Left lung (tissue), 4 donors: ENCODE measurements at regions not wholly inside any gene's neighbourhood (a gene's known extent, or its start where the extent isn't known, plus 50 kb on each side); places are given as distances from the start of the nearest gene placed in this dataset.
"Not testable (repeated sequence)": the region's sequence is repeated elsewhere in the genome, so short reads cannot be mapped to it uniquely, and the experiment has no call there.

Source experiments
- ATAC-seq: fragments of 200-7000 bp; cut with Tn5 transposase; one replicate; pipeline ENCODE4 v1.9.1; 2020; ENCODE audit warnings: moderate library complexity
- DNase-seq, 4 donors: peaks; one replicate each; pipeline ENCODE4 v3.0.0-alpha.2; 2013 to 2020
- H3K27ac ChIP-seq, 2 donors: fragments of 200-600 bp; sonication (generic) in 1 of 2; one replicate each; pipeline versions ENCODE4 v1.5.0 to v1.8.0; 2020 to 2021
- H3K27me3 ChIP-seq, 2 donors: fragments of 200-600 bp; sonication (generic) in 1 of 2; one replicate each; pipeline versions ENCODE4 v1.5.0 to v1.8.0; 2020 to 2021
- H3K36me3 ChIP-seq, 2 donors: fragments of 200-600 bp; sonication (generic) in 1 of 2; one replicate each; pipeline versions ENCODE4 v1.5.0 to v1.8.0; 2020 to 2021
- H3K4me1 ChIP-seq, 2 donors: fragments of 200-600 bp; one replicate each; pipeline ENCODE4 v1.8.0; 2021
- H3K4me3 ChIP-seq, 2 donors: fragments of 200-600 bp; sonication (generic) in 1 of 2; one replicate each; pipeline versions ENCODE4 v1.5.0 to v1.8.0; 2020 to 2021; ENCODE audit warnings: mild to moderate bottlenecking in 1 of 2
- H3K9me3 ChIP-seq, 2 donors: fragments of 200-600 bp; sonication (generic) in 1 of 2; one replicate each; pipeline versions ENCODE4 v1.5.0 to v1.8.0; 2020 to 2021
- intact Hi-C, 2 donors: fragments of 100-400 bp; cut with DNase I; formaldehyde crosslinking; loops; one replicate each; pipeline versions ENCODE4 v1.11.2 to v1.14.2; 2022
- TF ChIP-seq, protein P1 (sequence below), 2 donors: fragments of 200-600 bp; sonication (generic) in 1 of 2; IDR thresholded peaks; one replicate each; pipeline versions ENCODE4 v1.5.0 to v1.8.0; 2021; ENCODE audit warnings: antibody characterized with exemption in 2 of 2
- donor health status: DM: no; HTN: yes; CAD: no.
- donor health status: DM: no; HTN: no; CAD: no.

DNA sequence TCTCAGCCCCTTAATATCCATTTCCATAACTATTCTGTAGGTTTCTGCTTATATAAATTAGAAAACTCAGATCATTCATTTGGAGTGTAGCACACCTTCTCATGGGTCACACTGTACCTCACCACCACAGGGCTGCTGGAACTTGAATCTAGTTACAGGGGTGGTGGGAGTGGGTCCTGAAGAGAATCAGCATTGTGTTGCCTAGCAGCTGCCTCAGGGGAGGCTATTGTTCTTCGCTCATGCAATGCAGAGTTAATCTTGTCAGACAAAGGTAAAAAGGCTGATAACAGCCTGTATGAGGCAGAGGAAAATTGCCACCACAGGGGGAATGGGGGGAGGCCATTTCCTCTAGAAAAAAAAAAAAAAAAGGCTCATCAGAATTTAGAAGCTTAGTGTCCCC lies 496.0 kb upstream of the ADGRB3 start:
- TF ChIP-seq, protein P1, sequence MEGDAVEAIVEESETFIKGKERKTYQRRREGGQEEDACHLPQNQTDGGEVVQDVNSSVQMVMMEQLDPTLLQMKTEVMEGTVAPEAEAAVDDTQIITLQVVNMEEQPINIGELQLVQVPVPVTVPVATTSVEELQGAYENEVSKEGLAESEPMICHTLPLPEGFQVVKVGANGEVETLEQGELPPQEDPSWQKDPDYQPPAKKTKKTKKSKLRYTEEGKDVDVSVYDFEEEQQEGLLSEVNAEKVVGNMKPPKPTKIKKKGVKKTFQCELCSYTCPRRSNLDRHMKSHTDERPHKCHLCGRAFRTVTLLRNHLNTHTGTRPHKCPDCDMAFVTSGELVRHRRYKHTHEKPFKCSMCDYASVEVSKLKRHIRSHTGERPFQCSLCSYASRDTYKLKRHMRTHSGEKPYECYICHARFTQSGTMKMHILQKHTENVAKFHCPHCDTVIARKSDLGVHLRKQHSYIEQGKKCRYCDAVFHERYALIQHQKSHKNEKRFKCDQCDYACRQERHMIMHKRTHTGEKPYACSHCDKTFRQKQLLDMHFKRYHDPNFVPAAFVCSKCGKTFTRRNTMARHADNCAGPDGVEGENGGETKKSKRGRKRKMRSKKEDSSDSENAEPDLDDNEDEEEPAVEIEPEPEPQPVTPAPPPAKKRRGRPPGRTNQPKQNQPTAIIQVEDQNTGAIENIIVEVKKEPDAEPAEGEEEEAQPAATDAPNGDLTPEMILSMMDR (IDR thresholded peaks at IDR 0.05): no peak
- peaks cover 0 to 15% of the 10 kb centered on the region in 2 donors for H3K9me3 ChIP-seq
- H3K4me3 ChIP-seq: no peak overlapping the region
- intact Hi-C loops: no loop called here
- no peaks in the 10 kb centered on the region for H3K4me1 ChIP-seq
- H3K27me3 ChIP-seq: no peaks in the 10 kb centered on the region
- DNase-seq (no peak), ATAC-seq (no peak)
- no peak overlapping the region for H3K27ac ChIP-seq
- no peaks in the 10 kb centered on the region for H3K36me3 ChIP-seq

DNA sequence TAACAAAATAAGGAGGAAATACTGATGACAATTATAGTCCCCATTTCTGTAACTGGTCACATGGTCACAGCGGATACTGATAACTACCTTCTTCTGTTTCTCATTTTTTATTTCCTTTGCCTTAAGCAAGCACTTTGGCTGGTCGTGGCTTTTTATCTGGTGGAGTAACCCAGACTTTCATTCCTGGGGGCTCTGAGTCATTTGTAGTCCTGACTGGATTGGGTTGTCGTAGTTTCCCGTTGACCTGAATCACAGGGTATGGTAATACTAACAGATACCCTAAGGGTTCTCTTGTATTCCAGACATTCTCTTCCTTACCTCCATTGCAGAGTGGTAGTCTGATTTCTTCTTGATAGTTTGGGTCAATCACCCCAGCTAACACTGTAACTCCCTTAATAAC lies 500.3 kb upstream of the ADGRB3 start:
- intact Hi-C loops: no loop called here
- H3K36me3 ChIP-seq: no peaks in the 10 kb centered on the region
- no peaks in the 10 kb centered on the region for H3K27me3 ChIP-seq
- H3K4me3 ChIP-seq: no peak overlapping the region
- TF ChIP-seq, protein P1 (IDR thresholded peaks at IDR 0.05): no peak
- H3K4me1 ChIP-seq: no peaks in the 10 kb centered on the region
- peaks cover 0 to 3% of the 10 kb centered on the region in 2 donors for H3K9me3 ChIP-seq
- DNase-seq: no peak
- ATAC-seq: no peak
- no peak overlapping the region for H3K27ac ChIP-seq

DNA sequence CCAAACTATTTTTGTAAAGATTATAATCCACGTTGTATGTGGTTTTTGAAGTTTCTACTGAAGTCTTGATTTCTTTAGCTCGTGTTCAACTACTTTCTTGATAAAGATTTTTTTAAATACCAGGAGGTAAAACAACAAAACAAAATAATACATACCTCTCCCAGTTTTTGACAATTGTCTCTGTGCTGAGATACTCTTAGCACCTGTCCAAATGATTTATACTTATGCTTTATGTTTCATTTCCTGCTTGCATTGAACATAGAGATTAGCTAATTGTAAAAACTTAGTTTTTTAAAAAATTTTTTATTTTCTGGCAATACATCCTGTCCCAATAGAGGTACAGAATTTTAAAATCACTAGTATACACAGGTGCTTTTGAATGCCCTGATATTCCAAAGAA lies 506.9 kb upstream of the ADGRB3 start:
- TF ChIP-seq, protein P1 (IDR thresholded peaks at IDR 0.05): no peak
- H3K27me3 ChIP-seq: no peaks in the 10 kb centered on the region
- peaks cover 0 to 4% of the 10 kb centered on the region in 2 donors for H3K9me3 ChIP-seq
- no peak overlapping the region for H3K4me3 ChIP-seq
- no peak for ATAC-seq
- H3K4me1 ChIP-seq: no peaks in the 10 kb centered on the region
- no peak for DNase-seq
- intact Hi-C loops: no loop called here
- H3K27ac ChIP-seq: no peak overlapping the region
- no peaks in the 10 kb centered on the region for H3K36me3 ChIP-seq

DNA sequence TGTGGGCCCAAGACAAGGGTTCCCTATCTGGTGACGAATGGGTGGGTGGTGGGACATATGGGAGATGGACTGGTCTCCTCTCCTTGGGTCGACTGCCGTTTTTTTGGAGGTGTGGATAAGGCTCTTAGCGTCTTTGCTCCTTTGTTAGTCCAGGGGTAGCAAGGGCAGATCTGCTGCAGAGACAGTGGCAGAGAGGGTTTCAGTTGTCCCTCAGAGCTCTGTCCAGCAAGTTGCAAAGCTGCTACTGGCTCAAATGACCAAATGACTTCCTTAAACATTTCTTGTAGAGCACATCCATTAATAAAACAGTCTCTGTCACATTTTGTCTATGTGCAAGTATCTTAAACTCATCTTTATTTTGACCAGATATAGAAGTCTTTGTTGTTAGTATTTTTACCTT lies 508.0 kb upstream of the ADGRB3 start:
- H3K27ac ChIP-seq: no peak overlapping the region
- no peaks in the 10 kb centered on the region for H3K4me1 ChIP-seq
- intact Hi-C loops: no loop called here
- TF ChIP-seq, protein P1 (IDR thresholded peaks at IDR 0.05): no peak
- no peak for DNase-seq
- H3K27me3 ChIP-seq: no peaks in the 10 kb centered on the region
- ATAC-seq: no peak
- H3K4me3 ChIP-seq: no peak overlapping the region
- no peaks in the 10 kb centered on the region for H3K36me3 ChIP-seq
- peaks cover 0 to 16% of the 10 kb centered on the region in 2 donors for H3K9me3 ChIP-seq

DNA sequence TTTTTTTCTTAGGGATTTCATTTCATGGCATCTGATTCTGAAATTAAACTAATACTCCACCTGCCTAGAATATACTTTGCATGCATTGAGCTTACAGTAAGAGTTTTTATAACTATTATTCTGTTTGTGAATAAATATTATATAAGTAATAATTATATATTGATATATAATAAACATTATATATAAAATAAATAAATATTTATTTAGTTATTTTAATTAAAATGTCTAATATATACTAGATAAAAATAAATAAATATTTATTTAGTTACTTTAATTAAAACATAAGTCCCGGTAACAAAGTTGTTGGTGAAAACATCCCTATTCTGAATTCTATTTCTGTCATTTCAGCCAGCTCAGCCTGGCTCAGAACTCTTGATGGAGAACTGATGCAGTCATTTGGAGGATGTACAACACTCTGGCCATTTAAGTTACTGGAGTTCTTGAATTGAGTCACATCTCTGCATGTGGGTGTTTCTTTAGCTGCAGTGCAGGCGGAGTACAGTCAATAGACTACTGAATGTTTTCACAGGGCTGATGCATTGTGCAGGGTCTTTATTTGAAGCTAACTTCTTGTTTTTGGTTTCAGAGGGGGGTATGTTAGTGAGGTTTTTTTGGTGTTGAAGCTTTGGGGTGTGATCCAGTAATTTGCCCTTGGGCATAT lies 508.9 kb upstream of the ADGRB3 start:
- no peak for ATAC-seq
- H3K9me3 ChIP-seq: peaks cover 0 to 24% of the 10 kb centered on the region in 2 donors
- no peaks in the 10 kb centered on the region for H3K27me3 ChIP-seq
- H3K4me1 ChIP-seq: no peaks in the 10 kb centered on the region
- no peak overlapping the region for H3K27ac ChIP-seq
- no peak for DNase-seq
- intact Hi-C loops: no loop called here
- TF ChIP-seq, protein P1 (IDR thresholded peaks at IDR 0.05): no peak
- no peaks in the 10 kb centered on the region for H3K36me3 ChIP-seq
- H3K4me3 ChIP-seq: no peak overlapping the region

DNA sequence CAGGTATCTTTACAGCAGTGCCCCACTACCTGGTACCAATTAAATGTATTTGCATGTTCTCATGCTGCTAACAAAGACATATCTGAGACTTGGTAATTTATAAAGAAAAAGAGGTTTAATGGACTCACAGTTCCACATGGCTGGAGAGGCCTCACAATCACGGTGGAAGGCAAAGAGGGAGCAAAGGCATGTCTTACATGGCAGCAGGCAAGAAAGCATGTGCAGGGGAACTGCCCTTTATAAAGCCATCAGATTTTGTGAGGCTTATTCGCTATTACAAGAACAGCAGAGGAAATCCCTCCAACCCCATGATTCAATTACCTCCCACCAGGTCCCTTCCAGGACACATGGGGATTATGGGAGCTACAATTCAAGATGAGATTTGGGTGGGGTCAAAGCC lies 512.1 kb upstream of the ADGRB3 start:
- not testable (repeated sequence) for H3K27ac ChIP-seq

More for the DNA sequence above, 512.1 kb upstream of the ADGRB3 start:
- H3K27me3 ChIP-seq, ATAC-seq, intact Hi-C loops, H3K4me1 ChIP-seq, H3K4me3 ChIP-seq, DNase-seq, H3K36me3 ChIP-seq: not testable (repeated sequence)
- H3K9me3 ChIP-seq: peaks cover 0 to 34% of the 10 kb centered on the region in 2 donors
